HEK293T (cell line): ENCODE measurements at regions not wholly inside any gene's neighbourhood (a gene's known extent, or its start where the extent isn't known, plus 50 kb on each side); places are given as distances from the start of the nearest gene placed in this dataset.

ENCODE experiments used
- ARNT ChIP-seq: fragments of 450-650 bp; IDR thresholded peaks from 2 replicates; pipeline ENCODE4 v1.6.1; 2017; ENCODE audit warnings: mild to moderate bottlenecking
- CTBP1 ChIP-seq: fragments of 450-650 bp; IDR thresholded peaks from 2 replicates; pipeline ENCODE4 v1.6.1; 2016; ENCODE audit warnings: borderline replicate concordance
- ELF4 ChIP-seq: fragments of 450-650 bp; IDR thresholded peaks from 2 replicates; pipeline ENCODE4 v1.6.1; 2017; ENCODE audit warnings: antibody characterized with exemption
- FOXA1 ChIP-seq: fragments of 450-650 bp; IDR thresholded peaks from 2 replicates; pipeline ENCODE4 v1.6.1; 2016; ENCODE audit warnings: mild to moderate bottlenecking
- FOXK2 ChIP-seq: fragments of 450-650 bp; IDR thresholded peaks from 2 replicates; pipeline ENCODE4 v1.6.1; 2016; ENCODE audit warnings: mild to moderate bottlenecking
- FOXM1 ChIP-seq: fragments of 450-650 bp; IDR thresholded peaks from 2 replicates; pipeline ENCODE4 v1.6.1; 2017; ENCODE audit warnings: mild to moderate bottlenecking, borderline replicate concordance
- L3MBTL2 ChIP-seq: fragments of 450-650 bp; conservative IDR thresholded peaks from 2 replicates; pipeline ENCODE4 v1.6.1; 2016; ENCODE audit warnings: mild to moderate bottlenecking
- SP1 ChIP-seq: fragments of 450-650 bp; IDR thresholded peaks from 2 replicates; pipeline ENCODE4 v1.6.1; 2017
- SUZ12 ChIP-seq: fragments of 450-650 bp; IDR thresholded peaks from 2 replicates; pipeline ENCODE4 v1.6.1; 2016; ENCODE audit warnings: mild to moderate bottlenecking
- TARDBP ChIP-seq: fragments of 450-650 bp; IDR thresholded peaks from 2 replicates; pipeline ENCODE4 v1.6.1; 2016
- ZNF384 ChIP-seq: fragments of 450-650 bp; IDR thresholded peaks from 2 replicates; pipeline ENCODE4 v1.6.1; 2016

DNA sequence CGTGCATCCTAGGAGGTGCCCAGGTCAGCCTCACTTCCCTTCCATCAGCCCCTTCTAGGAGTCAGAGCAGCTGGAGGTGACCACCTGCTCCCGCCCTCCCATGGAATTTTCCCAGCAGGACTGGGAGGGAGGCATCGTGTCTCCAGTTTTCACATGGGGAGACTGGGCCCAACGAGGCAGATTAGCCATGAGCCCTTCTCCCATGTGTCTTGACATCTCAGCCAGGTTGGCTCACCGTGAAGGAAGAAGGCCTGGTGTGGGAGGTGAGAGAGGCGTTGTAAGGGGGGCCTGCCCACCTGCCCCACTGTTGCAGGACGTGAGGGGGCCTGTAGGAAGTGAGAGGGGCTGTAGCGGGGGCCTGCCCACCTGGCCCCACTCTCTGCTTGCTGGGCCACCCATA, 1521.4 kb downstream of the BRD1 start:
- TF ChIP-seq ELF4, result no peak
- no peak for TF ChIP-seq FOXM1
- TF ChIP-seq SUZ12, result no peak
- TF ChIP-seq FOXK2, result no peak
- TF ChIP-seq L3MBTL2, result no peak
- no peak for TF ChIP-seq SP1
- no peak for TF ChIP-seq ARNT
- no peak for TF ChIP-seq FOXA1
- no peak for TF ChIP-seq TARDBP
- no peak for TF ChIP-seq ZNF384
- no peak for TF ChIP-seq CTBP1
